GM10266 (cell line): ENCODE measurements at regions not wholly inside any gene's neighbourhood (a gene's known extent, or its start where the extent isn't known, plus 50 kb on each side); places are given as distances from the start of the nearest gene placed in this dataset.
"Not testable (repeated sequence)": the region's sequence is repeated elsewhere in the genome, so short reads cannot be mapped to it uniquely, and the experiment has no call there.

Experiments used
- DNase-seq: peaks from one replicate; pipeline ENCODE4 v3.0.0; 2012; ENCODE audit errors: extremely low spot score
- TF ChIP-seq, protein P1 (sequence below): IDR thresholded peaks from 2 replicates; pipeline ENCODE4 v1.5.1; 2012; ENCODE audit warnings: mild to moderate bottlenecking, low read depth; ENCODE audit not compliant: control insufficient read depth, insufficient read depth; ENCODE audit errors: missing control alignments

DNA sequence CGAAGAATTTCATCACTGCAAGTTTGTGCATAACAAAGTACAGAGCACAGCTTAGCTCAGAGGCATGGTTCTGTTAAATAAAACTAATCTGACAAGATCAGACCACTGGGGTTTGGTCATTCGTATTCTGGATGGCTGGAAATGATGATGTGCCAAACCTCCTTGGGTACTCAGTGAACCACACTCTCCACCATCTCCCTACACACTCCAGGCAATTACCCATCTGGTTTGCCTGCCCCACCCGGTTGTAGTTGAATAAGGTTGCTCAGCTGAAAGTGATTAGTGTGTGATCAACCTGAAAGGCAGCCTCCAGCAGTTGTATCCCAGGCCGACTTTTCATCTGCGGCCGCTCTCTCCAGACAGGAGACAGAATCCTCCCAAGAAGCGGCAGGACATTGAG lies 371.4 kb downstream of the TLE1 start:
- TF ChIP-seq, protein P1, sequence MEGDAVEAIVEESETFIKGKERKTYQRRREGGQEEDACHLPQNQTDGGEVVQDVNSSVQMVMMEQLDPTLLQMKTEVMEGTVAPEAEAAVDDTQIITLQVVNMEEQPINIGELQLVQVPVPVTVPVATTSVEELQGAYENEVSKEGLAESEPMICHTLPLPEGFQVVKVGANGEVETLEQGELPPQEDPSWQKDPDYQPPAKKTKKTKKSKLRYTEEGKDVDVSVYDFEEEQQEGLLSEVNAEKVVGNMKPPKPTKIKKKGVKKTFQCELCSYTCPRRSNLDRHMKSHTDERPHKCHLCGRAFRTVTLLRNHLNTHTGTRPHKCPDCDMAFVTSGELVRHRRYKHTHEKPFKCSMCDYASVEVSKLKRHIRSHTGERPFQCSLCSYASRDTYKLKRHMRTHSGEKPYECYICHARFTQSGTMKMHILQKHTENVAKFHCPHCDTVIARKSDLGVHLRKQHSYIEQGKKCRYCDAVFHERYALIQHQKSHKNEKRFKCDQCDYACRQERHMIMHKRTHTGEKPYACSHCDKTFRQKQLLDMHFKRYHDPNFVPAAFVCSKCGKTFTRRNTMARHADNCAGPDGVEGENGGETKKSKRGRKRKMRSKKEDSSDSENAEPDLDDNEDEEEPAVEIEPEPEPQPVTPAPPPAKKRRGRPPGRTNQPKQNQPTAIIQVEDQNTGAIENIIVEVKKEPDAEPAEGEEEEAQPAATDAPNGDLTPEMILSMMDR = no peak
- no peak for DNase-seq

DNA sequence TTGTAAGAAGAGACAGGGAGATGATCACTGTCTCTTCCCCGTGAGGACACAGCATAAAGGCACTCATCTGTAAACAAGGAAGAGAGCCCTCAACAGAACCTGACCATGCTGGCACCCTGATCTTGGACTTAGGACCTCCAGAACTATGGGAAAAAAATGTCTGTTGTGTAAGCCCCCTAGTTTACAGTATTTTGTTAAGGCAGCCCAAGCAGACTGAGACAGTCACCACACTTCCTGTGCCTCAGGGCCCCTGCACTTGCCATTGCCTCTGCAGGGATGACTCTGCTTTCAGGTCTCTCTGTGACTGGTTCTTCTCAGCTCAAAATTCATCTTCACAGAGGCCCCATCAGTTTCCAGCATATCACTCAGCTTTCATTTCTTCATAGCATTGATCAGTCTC lies 372.1 kb downstream of the TLE1 start:
- no peak for DNase-seq
- TF ChIP-seq, protein P1 = no peak

DNA sequence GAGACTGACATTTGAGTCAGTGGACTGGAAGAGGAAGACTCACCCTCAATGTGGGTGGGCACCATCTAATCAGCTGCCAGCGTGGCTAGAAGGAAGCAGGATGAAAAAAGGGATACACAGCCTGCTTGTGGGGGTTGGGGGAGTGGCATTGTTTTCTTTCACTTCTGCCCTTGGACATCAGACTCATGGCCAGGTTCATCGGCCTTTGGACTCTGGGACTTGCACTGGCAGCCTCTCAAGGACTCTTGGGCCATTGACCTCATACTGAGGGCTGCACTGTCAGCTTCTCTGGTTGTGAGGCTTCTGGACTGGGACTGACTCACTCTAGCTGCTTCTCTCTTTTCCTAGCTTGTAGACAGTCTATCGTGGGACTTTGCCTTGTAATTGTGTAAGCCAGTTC lies 374.9 kb downstream of the TLE1 start:
- no peak for DNase-seq
- TF ChIP-seq, protein P1 = no peak

DNA sequence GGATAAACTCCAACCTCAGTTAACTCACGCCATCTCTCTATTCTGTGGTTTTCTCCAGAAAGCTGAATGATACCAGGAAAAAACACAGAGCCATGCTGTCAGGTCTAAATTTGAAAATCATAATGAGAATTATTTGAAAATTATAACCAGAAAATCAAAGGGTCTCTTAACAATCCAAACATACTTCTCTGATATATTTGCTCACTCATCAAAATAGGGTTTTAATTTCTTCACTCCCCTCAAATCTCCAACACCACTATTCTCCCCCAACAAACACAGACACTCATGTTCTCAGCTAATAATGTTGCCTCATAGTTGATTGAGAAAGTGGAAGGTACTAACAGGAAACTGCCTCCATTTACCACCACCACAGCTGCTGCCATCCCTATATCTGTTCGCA lies 375.5 kb downstream of the TLE1 start:
- TF ChIP-seq, protein P1 = no peak
- no peak for DNase-seq

DNA sequence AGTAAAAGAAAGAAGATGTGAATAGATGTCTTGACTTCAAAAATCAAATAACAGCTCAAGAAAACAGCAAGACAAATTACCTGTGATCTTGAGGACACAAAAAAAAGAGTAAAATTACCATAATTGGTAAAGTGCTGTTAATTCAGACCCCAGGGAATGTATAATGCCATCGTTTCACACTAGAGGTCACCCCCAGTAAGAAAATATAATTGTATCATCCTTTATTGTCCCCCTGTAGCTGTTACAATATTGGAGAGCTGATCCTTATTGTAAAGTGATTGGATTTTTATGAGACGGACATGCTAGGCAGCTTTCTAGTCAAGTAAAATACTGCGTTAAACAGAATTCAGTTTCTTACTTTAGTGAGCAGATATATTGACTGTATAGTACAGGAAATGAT lies 377.0 kb downstream of the TLE1 start:
- TF ChIP-seq, protein P1 = no peak
- no peak for DNase-seq

DNA sequence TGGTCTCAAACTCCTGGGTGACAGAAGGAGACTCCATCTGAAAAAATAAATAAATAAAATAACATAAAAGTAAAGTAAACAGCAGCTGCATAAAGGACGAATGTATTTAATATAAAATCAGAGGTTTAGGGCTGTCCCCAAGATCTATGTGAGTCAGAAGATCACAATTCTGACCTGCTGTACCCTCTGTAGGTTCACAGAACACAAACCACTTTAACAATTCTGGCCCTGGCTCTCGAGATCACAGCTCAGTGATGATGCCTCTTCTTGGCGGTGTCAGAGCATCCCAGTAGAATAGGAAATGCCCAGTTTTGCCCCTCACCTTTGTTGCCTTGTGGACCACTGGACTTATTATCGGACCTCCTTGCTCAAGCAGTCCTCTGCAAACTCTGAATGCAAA lies 380.9 kb downstream of the TLE1 start:
- DNase-seq = no peak
- TF ChIP-seq, protein P1 = no peak

DNA sequence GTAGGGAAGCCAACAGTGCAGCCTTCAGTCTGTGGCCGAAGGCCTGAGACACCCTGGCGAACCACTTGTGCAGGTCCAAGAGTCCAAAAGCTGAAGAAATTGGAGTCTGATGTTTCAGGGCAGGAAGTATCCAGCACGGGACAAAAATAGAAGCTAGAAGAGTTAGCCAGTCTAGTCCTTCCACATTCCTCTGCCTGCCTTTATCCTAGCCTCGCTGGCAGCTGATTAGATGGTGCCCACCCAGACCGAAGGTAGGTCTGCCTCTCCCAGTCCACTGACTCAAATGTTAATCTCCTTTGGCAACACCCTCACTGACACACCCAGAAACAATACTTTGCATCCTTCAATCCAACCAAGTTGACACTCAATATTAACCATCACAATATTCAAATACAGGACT lies 381.6 kb downstream of the TLE1 start:
- not testable (repeated sequence) for DNase-seq

DNA sequence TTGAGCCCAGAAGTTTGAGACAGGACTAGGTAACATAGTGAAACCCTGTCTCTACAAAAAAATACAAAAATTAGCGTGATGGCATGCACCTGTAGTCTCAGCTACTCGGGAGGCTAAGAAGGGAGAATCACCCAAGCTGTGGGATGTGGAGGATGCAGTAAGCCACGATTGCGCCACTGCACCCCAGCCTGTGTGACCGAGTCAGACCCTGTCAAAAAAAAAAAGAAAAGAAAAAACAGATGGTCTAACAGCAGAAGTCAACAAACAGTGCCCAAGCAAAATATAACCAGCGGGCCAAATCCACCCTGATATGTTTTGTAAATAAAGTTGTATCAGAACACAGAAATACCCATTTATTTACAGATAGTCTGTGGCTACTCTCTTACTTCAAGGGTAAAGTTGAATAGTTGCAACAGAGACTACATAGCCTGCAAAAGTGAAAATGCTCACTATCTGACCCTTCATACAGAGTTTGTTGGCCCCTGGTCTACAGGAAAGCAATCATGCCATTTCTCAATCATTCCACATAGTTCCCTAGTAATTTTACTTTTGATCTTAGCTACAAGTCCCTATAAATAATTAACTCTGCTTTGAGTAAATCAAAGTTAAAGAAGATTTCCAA lies 383.7 kb downstream of the TLE1 start:
- DNase-seq = no peak
- TF ChIP-seq, protein P1 = no peak
